Tongue (tissue), 1 donor: ENCODE measurements at regions not wholly inside any gene's neighbourhood (a gene's known extent, or its start where the extent isn't known, plus 50 kb on each side); places are given as distances from the start of the nearest gene placed in this dataset.
"Not testable (repeated sequence)": the region's sequence is repeated elsewhere in the genome, so short reads cannot be mapped to it uniquely, and the experiment has no call there.

ENCODE experiments used
- DNase-seq: peaks from one replicate; pipeline ENCODE4 v3.0.0-alpha.2; 2015

DNA sequence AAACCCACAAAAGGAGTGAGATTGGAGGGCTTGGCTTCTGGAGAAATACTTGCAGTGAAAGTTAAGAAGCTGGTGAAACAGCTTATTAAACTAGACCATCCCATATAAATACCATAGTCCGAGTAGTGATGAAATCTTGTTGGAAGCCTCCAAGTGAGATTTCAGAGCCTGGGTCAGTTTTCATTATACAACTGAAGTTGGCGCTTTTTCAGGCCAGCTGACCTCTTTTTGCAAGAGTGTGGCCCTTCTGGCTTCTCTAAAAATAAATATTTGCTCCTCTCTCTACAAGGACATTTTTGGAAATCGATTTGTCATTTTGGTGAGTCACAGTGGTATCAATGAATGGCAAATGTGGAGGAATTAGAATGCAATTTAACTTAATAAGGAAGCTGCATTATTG is 51.2 kb upstream of the THRB start:
- no peak for DNase-seq

DNA sequence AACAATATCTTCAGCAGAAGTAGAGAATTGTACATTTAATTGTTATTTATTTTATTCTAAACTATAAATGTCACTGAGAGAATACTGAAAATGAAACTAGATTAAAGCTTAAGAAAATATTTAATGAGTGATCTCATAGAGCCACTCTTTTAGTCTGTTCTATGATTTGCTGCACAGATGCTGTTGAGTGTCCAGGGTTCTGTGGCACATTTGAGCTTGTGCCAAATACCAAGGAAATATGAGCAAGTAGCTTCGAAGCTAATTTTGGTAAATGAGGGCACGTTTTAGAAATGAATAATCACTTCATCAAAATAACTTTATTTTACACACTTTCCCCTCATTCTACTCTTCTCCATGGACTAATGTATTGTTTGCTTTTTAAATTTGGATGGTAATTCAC is 53.6 kb upstream of the THRB start:
- DNase-seq = peak; percentile 66

- DNase-seq = peak; percentile 59
These were observed 55.9 kb upstream of the THRB start for GRCh38 chr3:24550588-24550987.

GRCh38 chr3:24551626-24552025 is 57.0 kb upstream of the THRB start:
- no peak for DNase-seq

GRCh38 chr3:24562895-24563294 is 68.2 kb upstream of the THRB start:
- no peak for DNase-seq

DNA sequence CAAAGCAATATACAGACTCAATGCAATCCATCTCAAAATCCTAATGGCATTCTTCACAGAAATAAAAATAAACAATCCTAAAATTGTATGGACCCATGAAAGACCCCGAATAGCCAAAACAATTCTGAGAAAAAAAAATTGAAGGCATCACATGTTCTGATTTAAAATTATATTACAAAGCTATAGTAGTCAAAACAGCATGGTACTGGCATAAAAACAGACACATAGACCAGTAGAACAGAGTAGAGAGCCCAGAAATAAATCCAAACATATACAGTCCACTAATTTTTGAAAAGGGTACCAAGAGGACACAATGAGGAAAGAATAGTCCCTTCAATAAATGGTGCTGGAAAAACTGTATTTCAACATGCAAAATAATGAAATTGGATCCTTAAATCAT is 70.4 kb upstream of the THRB start:
- no peak for DNase-seq

GRCh38 chr3:24565656-24566055 is 71.0 kb upstream of the THRB start:
- no peak for DNase-seq

- DNase-seq = no peak
These were observed 72.3 kb upstream of the THRB start for GRCh38 chr3:24566927-24567326.

- DNase-seq = not testable (repeated sequence)
These were observed 77.8 kb upstream of the THRB start for GRCh38 chr3:24572409-24572808.

GRCh38 chr3:24573576-24573975 is 78.9 kb upstream of the THRB start:
- DNase-seq = no peak

DNA sequence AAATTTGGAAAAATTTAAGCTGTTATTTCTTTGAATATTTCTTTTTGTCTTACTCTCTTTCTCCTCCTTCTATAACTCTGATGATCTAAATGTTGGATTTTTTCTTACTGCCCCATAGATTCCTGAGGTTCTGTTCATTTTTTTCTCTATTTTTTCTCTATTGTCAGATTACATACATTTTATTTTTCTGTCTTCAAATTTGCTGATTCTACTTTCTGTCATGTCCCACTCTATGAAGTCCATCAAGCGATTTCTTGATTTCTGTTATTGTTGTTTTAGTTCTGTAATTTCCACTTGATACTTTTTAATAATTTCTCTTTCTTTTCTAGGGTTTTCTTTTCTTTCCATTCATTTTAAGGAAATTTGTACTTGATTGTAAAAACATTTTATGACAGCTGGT is 83.7 kb upstream of the THRB start:
- DNase-seq = no peak

- DNase-seq = no peak
These were observed 84.3 kb upstream of the THRB start for GRCh38 chr3:24578951-24579421.

DNA sequence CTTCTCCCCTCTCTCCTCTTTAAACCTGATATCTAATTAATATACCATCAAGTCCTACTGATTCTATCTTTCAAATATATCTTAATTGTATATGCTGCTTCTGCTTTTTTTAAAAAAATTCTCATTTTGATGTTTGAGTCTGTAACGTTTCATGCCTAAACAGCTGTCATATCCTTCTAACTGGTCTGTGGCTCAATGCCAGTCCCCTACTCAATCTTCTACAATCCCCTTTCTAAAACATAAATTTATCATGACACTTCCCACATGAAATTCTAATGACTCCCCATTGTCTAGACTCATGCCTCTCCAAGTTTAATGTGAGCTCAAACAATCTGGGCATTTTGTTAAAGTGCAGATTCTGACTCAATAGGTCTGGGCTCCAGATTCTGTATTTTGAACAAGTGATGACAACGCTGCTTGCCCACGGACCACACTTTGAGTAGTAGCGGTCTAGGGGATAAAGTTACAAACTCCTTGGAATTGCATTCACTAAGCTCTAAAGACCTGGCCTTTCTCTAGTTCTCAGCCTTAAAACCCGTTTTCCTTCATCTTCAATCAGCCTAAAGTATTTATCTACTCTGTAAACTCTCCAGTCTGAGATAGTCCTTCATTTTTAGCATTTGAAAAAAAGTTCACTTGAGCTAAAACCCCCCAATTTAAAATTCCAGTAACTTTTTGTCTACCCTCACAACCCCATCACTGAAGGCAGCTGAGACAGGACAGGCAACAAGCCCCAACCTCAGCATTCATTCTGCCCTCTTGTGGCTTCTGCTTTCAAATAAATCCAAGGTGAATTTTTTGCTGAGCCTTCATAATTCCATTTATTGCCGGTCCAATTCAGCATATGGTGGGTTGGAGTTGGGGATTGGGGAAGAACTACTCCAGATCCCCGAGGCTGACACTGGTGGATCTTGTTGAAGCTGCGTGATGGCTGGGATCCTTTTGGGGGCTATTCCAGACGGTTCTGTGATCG is 88.1 kb upstream of the THRB start:
- DNase-seq = peak; percentile 12

GRCh38 chr3:24586920-24587319 is 92.3 kb upstream of the THRB start:
- no peak for DNase-seq

DNA sequence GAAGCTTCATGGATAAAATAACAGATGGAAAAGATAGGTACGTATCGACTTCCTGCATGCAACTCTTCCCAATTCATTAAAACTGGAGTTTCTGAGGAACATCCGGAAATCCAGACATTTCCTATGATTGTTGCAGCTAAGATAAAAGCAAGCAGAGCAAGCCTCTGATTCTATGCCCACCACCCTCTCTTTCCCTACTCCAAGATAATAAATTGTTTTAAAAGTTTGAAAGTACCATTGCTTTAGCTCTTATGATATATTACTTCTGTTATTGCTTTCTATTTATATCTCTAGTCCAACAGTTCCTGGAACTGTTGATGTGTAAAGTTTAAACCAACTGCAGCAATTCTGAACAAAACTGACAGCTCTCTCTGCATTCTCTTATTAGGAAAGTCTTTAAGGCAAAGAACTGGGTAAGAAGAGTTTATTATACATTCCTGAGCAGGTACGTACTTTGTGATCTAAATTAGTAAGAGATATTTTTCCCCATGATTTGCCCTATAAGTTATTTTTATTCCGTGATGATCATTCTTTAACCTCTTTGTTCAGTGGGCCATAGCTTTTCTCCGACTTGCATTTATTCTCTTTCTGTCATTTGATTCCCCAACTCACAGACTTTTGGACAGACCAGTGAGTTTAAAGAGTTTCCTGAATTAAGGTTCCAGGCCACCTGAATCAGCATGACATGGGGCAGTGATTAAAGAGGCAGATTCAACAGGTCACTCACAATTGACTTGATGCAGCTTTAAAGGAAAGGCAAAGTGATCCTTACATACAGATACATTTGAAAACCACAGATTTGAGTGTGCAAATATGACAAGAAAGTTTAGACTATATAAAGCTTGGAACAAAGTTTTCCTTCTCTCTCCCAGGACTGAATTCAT is 94.2 kb upstream of the THRB start:
- DNase-seq = peak; percentile 20

GRCh38 chr3:24589513-24589851 is 94.8 kb upstream of the THRB start:
- DNase-seq = no peak

GRCh38 chr3:24589931-24590880 is 95.6 kb upstream of the THRB start:
- peak; percentile 67 for DNase-seq

GRCh38 chr3:24591191-24591590 is 96.5 kb upstream of the THRB start:
- no peak for DNase-seq

DNA sequence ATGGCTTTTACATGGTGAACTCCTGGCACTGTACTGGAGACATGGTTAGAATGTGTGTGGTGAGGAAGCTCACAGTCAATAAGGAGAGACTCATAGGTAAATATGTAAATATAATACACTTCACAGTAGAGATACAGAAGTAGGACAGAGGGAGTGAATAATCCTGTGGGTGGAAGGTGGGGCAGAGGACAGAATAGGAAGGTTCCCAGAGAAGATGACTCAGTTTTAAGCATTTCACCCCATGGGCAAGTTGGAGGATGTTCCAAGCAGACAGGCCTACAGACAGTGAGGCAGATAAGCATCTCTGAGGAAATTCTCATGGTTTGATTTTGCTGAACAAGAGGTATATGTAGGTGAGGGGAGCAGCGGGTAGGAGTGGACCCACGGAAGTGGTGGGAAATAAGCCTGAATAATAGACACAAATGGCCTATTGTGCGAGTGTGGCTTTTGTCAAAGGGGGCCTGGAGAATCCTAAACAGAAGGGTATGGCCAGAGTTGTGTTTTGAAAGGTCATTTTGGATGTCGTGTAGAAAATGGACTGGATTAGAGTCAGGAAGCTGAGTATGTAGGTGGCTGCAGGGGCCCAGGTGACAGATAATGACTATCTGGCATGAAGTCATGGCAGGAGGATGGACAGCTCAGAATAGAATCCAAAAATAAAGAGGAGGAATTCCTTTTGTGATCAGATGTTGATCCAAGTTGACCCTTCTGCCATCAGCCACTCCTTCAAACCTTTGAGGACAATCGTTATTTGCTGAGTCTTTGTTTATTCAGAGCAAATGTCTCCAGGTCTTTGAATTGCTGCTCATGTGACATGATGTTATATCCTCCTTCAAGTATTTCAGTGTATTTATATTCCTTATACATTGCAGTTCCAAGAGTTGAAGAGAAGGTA is 97.3 kb upstream of the THRB start:
- no peak for DNase-seq

GRCh38 chr3:24594161-24594560 is 99.5 kb upstream of the THRB start:
- DNase-seq = no peak

- no peak for DNase-seq
These were observed 101.1 kb upstream of the THRB start for GRCh38 chr3:24595796-24596195.
